ENCODE measurements at regions not wholly inside any gene's neighbourhood (a gene's known extent, or its start where the extent isn't known, plus 50 kb on each side); places are given as distances from the start of the nearest gene placed in this dataset.

DNA sequence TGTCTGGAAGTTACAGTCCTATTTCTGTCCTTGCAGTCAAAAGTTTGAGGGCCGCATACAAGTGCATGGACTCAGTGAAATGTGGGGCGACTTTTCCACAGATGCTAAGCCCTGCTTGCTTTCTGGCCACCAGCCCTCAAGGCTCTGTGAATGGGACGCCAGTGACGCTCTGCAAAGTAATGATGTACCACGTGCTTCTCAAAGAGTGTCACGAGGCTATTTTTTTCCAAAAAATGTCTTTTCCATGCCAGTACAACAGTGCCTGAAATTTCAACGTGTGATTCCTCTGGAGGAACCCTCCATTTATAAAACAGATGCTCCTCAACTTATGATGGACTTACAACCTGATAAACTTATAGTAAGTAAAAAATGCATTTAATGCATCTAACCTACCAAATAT, 281.8 kb upstream of the CRBN start:
- WGBS (ENCODE audit: insufficient coverage): 94% methylated on average over 6 of the region's 7 CpGs
- H3K27me3 ChIP-seq (ENCODE audit: control insufficient read depth in 2 of 2, insufficient read depth in 2 of 2, low read length in 2 of 2): no peaks in the 10 kb centered on the region
- TF ChIP-seq, protein P1, sequence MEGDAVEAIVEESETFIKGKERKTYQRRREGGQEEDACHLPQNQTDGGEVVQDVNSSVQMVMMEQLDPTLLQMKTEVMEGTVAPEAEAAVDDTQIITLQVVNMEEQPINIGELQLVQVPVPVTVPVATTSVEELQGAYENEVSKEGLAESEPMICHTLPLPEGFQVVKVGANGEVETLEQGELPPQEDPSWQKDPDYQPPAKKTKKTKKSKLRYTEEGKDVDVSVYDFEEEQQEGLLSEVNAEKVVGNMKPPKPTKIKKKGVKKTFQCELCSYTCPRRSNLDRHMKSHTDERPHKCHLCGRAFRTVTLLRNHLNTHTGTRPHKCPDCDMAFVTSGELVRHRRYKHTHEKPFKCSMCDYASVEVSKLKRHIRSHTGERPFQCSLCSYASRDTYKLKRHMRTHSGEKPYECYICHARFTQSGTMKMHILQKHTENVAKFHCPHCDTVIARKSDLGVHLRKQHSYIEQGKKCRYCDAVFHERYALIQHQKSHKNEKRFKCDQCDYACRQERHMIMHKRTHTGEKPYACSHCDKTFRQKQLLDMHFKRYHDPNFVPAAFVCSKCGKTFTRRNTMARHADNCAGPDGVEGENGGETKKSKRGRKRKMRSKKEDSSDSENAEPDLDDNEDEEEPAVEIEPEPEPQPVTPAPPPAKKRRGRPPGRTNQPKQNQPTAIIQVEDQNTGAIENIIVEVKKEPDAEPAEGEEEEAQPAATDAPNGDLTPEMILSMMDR (IDR thresholded peaks at IDR 0.05): no peak
- H2AFZ ChIP-seq (ENCODE audit: insufficient read depth, low read depth, low read length, poor library complexity, severe bottlenecking): no peak overlapping the region
- Mint-ChIP-seq H3K9me3 (peaks cover 4 to 11% (median 7%) of the 10 kb centered on the region in 7 donors), H3K27ac (no peak overlapping the region), H3K4me1 (no peaks in the 10 kb centered on the region), H3K4me3 (no peak overlapping the region), H3K36me3 (no peaks in the 10 kb centered on the region), H3K27me3 (ENCODE audit: low read depth in 3 of 3) (peaks cover 0 to 2% (median 0%) of the 10 kb centered on the region in 3 donors)
- H3K4me1 ChIP-seq (ENCODE audit: control insufficient read depth in 1 of 2, insufficient read depth in 2 of 2, low read length in 2 of 2): no peaks in the 10 kb centered on the region
- intact Hi-C loops (cut with micrococcal nuclease): no loop called here
- no peaks in the 10 kb centered on the region for H3K36me3 ChIP-seq (replicated peaks in 1 of 2; ENCODE audit: control insufficient read depth in 1 of 2, insufficient read depth in 2 of 2, low read length in 2 of 2)
- H3K9me3 ChIP-seq (replicated peaks in 1 of 2; ENCODE audit: control insufficient read depth in 1 of 2, insufficient read depth in 1 of 2, low read length in 2 of 2): peaks cover 0 to 4% of the 10 kb centered on the region in 2 donors
- H4K20me1 ChIP-seq (ENCODE audit: insufficient read depth, low read length): no peaks in the 10 kb centered on the region
- no peak overlapping the region for H3K27ac ChIP-seq (ENCODE audit: low read depth in 1 of 2, low read length in 2 of 2)
- H3K4me2 ChIP-seq (replicated peaks; ENCODE audit: extremely low read depth, low read length, poor library complexity, severe bottlenecking): no peak overlapping the region
- no peak overlapping the region for H3K9ac ChIP-seq (ENCODE audit: insufficient read depth, low read length, poor library complexity, severe bottlenecking)
- no peak for DNase-seq
- no peaks in the 10 kb centered on the region for H3K79me2 ChIP-seq (ENCODE audit: insufficient read depth, low read length)
- H3K4me3 ChIP-seq (replicated peaks in 1 of 3; ENCODE audit: low read depth in 2 of 3, low read length in 3 of 3): no peak overlapping the region

DNA sequence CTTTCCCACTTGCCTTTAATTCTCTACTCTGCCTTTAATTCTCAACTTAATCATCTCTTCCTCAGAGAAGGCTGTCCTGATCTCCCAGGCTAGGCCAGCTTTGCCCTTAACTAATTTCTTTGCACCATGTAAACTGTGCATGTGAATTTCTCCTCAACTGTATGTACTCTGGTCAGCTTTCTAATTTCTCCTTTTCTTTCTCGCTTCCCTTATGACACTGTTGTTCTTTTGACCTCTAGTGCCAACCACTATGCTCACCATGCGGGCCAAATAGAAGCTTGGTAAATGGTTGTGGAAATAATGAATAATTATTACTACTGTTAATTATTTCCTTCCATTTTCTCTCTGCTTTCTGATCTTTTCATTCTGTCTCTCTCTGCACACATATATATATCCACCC, 269.0 kb upstream of the CRBN start:
- Histone ChIP-seq H3K36me3 (replicated peaks in 1 of 2; ENCODE audit: control insufficient read depth in 1 of 2, insufficient read depth in 2 of 2, low read length in 2 of 2) (no peaks in the 10 kb centered on the region), H3K27ac (ENCODE audit: low read depth in 1 of 2, low read length in 2 of 2) (no peak overlapping the region), H3K27me3 (ENCODE audit: control insufficient read depth in 2 of 2, insufficient read depth in 2 of 2, low read length in 2 of 2) (no peaks in the 10 kb centered on the region), H3K79me2 (ENCODE audit: insufficient read depth, low read length) (no peaks in the 10 kb centered on the region), H3K4me1 (ENCODE audit: control insufficient read depth in 1 of 2, insufficient read depth in 2 of 2, low read length in 2 of 2) (no peaks in the 10 kb centered on the region), H2AFZ (ENCODE audit: insufficient read depth, low read depth, low read length, poor library complexity, severe bottlenecking) (no peak overlapping the region), H4K20me1 (ENCODE audit: insufficient read depth, low read length) (no peaks in the 10 kb centered on the region), H3K9me3 (replicated peaks in 1 of 2; ENCODE audit: control insufficient read depth in 1 of 2, insufficient read depth in 1 of 2, low read length in 2 of 2) (peaks cover 0 to 4% of the 10 kb centered on the region in 2 donors), H3K9ac (ENCODE audit: insufficient read depth, low read length, poor library complexity, severe bottlenecking) (no peak overlapping the region), H3K4me3 (replicated peaks in 1 of 3; ENCODE audit: low read depth in 2 of 3, low read length in 3 of 3) (no peak overlapping the region), H3K4me2 (replicated peaks; ENCODE audit: extremely low read depth, low read length, poor library complexity, severe bottlenecking) (no peak overlapping the region)
- H3K27ac Mint-ChIP-seq: no peak overlapping the region
- no peak for DNase-seq
- no CpG with 5 or more reads among the region's 2 CpGs for WGBS (ENCODE audit: insufficient coverage)
- H3K4me1 Mint-ChIP-seq: no peaks in the 10 kb centered on the region
- intact Hi-C loops (cut with micrococcal nuclease): no loop called here
- H3K4me3 Mint-ChIP-seq: no peak overlapping the region
- H3K9me3 Mint-ChIP-seq: peaks cover 0 to 9% (median 7%) of the 10 kb centered on the region in 7 donors
- TF ChIP-seq, protein P1 (IDR thresholded peaks at IDR 0.05): no peak
- no peaks in the 10 kb centered on the region for H3K36me3 Mint-ChIP-seq
- no peaks in the 10 kb centered on the region for H3K27me3 Mint-ChIP-seq (ENCODE audit: low read depth in 3 of 3)
